ENCODE measurements at regions not wholly inside any gene's neighbourhood (a gene's known extent, or its start where the extent isn't known, plus 50 kb on each side); places are given as distances from the start of the nearest gene placed in this dataset.
A peak's percentile ranks its signal among the peaks of the same experiment; 100 is the strongest.

DNA sequence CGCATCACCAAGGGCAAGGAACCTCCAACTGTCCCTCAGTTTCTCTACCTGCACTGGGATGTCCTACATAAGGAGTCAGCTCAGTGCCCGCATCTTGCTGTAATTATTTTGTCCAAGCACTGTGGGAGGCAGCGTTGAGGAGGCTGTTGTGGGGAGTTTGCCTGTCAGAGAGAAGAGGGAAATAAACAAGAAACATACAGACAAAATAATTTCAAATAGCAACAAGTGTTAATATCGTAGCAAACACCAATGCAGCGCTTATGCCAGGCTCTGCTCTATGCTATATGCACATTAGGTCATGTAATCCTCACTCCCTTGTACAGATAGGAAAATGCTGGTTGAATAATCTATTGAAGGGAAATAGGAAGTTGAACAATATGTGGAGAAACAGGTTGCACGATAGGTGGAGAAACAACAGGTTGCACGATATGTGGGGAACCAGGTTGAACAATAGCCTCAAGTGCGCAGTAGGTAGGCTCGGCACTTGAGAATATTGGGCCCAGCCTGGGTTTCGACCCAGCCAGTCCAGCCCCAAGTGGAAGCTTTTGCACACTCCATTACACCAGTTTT, 91.2 kb upstream of the SIRPA start:
- DNase-seq (ENCODE audit: low read depth) = no peak
- TF ChIP-seq, protein P1, sequence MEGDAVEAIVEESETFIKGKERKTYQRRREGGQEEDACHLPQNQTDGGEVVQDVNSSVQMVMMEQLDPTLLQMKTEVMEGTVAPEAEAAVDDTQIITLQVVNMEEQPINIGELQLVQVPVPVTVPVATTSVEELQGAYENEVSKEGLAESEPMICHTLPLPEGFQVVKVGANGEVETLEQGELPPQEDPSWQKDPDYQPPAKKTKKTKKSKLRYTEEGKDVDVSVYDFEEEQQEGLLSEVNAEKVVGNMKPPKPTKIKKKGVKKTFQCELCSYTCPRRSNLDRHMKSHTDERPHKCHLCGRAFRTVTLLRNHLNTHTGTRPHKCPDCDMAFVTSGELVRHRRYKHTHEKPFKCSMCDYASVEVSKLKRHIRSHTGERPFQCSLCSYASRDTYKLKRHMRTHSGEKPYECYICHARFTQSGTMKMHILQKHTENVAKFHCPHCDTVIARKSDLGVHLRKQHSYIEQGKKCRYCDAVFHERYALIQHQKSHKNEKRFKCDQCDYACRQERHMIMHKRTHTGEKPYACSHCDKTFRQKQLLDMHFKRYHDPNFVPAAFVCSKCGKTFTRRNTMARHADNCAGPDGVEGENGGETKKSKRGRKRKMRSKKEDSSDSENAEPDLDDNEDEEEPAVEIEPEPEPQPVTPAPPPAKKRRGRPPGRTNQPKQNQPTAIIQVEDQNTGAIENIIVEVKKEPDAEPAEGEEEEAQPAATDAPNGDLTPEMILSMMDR (conservative IDR thresholded peaks at IDR 0.05; ENCODE audit: low read length) = no peak
- H3K4me3 ChIP-seq (ENCODE audit: low read length) = peak overlapping the region; percentile 57

DNA sequence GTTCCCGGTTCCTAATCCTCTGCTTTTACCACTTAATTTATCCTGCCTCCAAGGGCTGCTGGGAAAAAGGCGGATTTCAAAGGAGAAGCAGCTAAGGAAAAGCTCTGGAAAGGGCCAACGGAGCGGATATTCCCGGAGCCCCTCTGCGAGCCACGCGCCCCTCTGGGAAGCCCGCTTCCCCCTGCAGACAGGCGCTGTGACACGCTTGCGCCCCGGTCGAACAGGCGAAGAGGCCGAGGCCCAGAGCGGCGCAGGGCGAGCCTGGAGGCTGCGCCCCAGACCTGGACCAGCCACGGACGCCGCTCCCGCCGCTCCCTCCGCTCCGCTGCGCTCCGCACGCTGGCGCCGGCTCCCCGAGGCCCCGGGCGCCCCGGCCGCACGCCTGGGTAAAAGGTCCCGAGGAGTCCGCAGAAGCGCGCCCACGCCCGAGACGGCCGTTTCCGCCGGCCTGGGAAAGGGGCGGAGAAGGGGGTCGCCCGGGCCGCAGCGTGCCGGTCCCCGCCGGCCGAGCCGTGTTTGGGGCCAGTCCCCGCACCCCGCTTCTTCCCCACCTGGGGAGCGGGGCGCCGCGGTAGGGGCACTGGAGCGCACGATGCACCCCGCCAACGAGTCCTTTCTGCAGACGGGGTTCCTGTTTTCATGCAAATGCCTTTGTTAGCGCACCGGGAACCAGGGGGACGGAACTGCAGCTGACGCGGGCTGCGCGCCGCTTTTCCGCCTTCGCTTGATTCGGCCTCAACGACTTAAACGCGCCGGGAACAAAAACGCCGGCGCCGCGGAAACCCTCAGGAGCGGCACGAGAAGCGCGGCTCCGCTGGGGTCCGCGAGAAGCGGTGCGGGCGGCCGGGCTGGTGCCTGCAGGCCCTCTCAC, 91.9 kb upstream of the SIRPA start:
- peak overlapping the region; percentile 57 for H3K4me3 ChIP-seq (ENCODE audit: low read length)
- peak; percentile 60 for DNase-seq (ENCODE audit: low read depth)

DNA sequence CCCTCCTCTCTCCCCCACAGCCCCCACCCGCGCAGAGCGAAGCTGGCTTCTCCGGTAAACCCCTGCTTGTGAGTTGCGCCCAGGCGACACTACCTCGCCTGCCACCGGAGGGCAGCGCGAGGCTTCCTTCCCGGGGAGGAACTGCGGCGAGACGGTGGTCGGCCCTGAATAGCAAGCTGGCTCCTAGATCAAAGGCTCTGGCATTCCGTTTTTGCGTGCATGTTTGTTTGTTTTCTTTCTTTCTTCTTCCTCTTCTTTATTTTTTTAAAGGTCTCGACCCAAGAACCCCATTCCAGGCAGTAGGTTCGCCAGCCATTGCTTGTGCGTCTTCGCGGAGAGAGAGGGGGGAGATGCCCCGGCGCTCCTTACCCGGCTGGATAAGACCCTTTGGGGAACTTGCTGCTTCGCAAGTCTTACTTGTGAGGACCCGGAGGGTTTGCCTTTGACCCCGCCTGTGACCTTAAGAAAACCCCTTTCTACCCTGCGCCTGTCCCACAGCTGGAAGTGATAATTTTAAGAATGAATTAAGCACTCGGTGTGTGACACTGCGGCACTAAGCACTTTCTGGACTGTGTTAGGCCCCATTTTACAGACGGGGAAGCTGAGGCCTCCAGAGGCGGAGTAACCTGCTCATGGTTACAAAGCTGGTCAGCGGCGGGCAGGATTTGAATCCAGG, 92.7 kb upstream of the SIRPA start:
- TF ChIP-seq, protein P1 (conservative IDR thresholded peaks at IDR 0.05; ENCODE audit: low read length) = peak; percentile 66
- peak overlapping the region; percentile 57 for H3K4me3 ChIP-seq (ENCODE audit: low read length)
- peak; percentile 71 for DNase-seq (ENCODE audit: low read depth)

More for the DNA sequence above, 91.9 kb upstream of the SIRPA start:
- TF ChIP-seq, protein P1 (conservative IDR thresholded peaks at IDR 0.05; ENCODE audit: low read length) = no peak

DNA sequence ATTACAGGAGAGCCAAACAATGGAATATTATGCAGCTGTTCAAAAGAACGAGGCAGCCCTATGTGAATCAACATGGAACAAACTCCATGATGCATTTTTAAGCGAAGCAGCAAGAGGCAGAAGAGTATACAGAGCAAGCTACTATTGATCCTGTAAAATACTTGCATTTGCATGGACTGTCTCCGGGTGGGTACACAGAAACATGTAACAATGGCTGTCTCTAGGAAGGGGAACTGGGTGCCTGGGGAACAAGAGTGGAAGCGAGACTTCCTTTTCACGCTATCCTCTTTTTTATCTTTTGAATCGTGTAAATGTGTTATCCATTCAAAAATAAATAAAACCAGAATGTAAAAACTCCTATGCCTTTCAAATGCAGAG, 93.3 kb upstream of the SIRPA start:
- H3K4me3 ChIP-seq (ENCODE audit: low read length) = peak overlapping the region; percentile 57
- DNase-seq (ENCODE audit: low read depth) = no peak
- TF ChIP-seq, protein P1 (conservative IDR thresholded peaks at IDR 0.05; ENCODE audit: low read length) = no peak

DNA sequence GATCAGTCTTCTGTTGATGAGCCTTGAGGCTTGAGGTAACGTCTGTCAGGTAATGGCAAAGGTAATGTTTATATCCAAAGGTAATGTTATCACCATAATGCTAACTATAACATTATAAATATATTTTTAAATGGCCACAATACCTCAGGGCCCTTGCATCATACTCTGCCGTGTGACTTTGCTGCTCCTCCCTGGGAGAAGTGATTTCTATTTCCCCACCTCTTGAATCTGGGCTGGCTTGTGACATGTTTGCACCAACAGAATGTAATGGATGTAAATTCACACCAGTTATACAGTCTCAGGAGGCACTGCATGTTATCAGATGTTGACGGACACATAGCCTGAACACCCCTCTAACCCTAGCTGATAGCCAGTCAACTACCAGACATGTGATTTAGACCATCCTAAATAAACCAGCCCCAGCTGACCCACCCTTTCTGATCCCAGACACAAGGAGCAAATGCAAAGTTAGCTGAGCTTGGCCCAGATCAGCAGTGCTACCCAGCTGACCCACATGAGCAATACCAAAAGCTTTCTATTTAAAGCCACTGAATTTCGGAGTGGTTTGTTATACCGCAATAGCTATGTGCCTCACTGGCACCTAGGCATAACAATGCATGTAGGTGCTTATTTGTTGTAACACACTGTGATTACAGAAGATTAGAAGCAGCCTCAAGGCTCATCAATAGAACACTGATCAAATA, 93.8 kb upstream of the SIRPA start:
- TF ChIP-seq, protein P1 (conservative IDR thresholded peaks at IDR 0.05; ENCODE audit: low read length) = no peak
- DNase-seq (ENCODE audit: low read depth) = no peak
- H3K4me3 ChIP-seq (ENCODE audit: low read length) = no peak overlapping the region

DNA sequence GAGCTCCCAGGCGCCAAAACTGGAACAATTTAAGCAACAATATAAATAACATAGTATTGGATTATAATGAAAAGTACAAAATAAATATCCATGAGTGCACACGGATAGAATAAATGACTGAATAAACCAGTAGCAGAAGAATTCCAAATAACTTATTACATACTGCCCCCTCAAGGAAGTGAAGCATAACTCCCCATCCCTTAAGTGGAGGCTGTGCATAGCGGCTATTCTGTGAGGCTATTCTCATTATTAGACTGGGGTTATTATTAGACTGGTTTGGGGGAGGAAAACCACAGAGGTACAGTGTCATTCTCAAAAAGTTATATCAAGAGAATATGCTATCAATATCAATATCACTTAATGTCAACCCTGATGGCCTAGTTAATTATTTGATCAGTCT, 94.4 kb upstream of the SIRPA start:
- TF ChIP-seq, protein P1 (conservative IDR thresholded peaks at IDR 0.05; ENCODE audit: low read length) = peak; percentile 65
- peak; percentile 50 for DNase-seq (ENCODE audit: low read depth)

More for the DNA sequence above, 94.4 kb upstream of the SIRPA start:
- H3K4me3 ChIP-seq (ENCODE audit: low read length) = no peak overlapping the region

Measured in AG10803 (cell line).